ENCODE measurements at regions not wholly inside any gene's neighbourhood (a gene's known extent, or its start where the extent isn't known, plus 50 kb on each side); places are given as distances from the start of the nearest gene placed in this dataset.
"Not testable (repeated sequence)": the region's sequence is repeated elsewhere in the genome, so short reads cannot be mapped to it uniquely, and the experiment has no call there.

- no peak for DNase-seq
- intact Hi-C loops (cut with micrococcal nuclease; ENCODE audit: unreplicated experiment) = no loop called here
- no peak for TF ChIP-seq CTCF (IDR thresholded peaks at IDR 0.05; ENCODE audit: unreplicated experiment)
- Mint-ChIP-seq H3K36me3 (ENCODE audit: insufficient read depth, unreplicated experiment) (no peaks in the 10 kb centered on the region), H3K4me3 (ENCODE audit: low read depth, unreplicated experiment) (no peak overlapping the region), H3K27ac (ENCODE audit: unreplicated experiment) (no peak overlapping the region), H3K9me3 (ENCODE audit: low read depth, unreplicated experiment) (peaks cover 6% of the 10 kb centered on the region), H3K27me3 (ENCODE audit: unreplicated experiment) (peaks cover 15% of the 10 kb centered on the region), H3K4me1 (ENCODE audit: low read depth, unreplicated experiment) (no peaks in the 10 kb centered on the region)
- CTCF ChIA-PET = no interaction called here
- BruUV-seq (replicated peaks) = no TSS peak
These were observed 110.4 kb upstream of the RORA start for GRCh38 chr15:61339516-61339915.

- BruUV-seq (replicated peaks) = no TSS peak
- Mint-ChIP-seq H3K4me1 (ENCODE audit: low read depth, unreplicated experiment) (no peaks in the 10 kb centered on the region), H3K27me3 (ENCODE audit: unreplicated experiment) (peaks cover 10% of the 10 kb centered on the region), H3K36me3 (ENCODE audit: insufficient read depth, unreplicated experiment) (no peaks in the 10 kb centered on the region), H3K9me3 (ENCODE audit: low read depth, unreplicated experiment) (peaks cover 6% of the 10 kb centered on the region), H3K27ac (ENCODE audit: unreplicated experiment) (no peak overlapping the region), H3K4me3 (ENCODE audit: low read depth, unreplicated experiment) (no peak overlapping the region)
- TF ChIP-seq CTCF (IDR thresholded peaks at IDR 0.05; ENCODE audit: unreplicated experiment) = no peak
- no peak for DNase-seq
- intact Hi-C loops (cut with micrococcal nuclease; ENCODE audit: unreplicated experiment) = no loop called here
- CTCF ChIA-PET = no interaction called here
These were observed 108.4 kb upstream of the RORA start for GRCh38 chr15:61337541-61337940.

GRCh38 chr15:61336026-61336638, 107.0 kb upstream of the RORA start:
- no peaks in the 10 kb centered on the region for H3K36me3 Mint-ChIP-seq (ENCODE audit: insufficient read depth, unreplicated experiment)

GRCh38 chr15:61334714-61335113, 105.6 kb upstream of the RORA start:
- H3K4me1 Mint-ChIP-seq (ENCODE audit: low read depth, unreplicated experiment); intact Hi-C loops (cut with micrococcal nuclease; ENCODE audit: unreplicated experiment); BruUV-seq (replicated peaks); H3K9me3 Mint-ChIP-seq (ENCODE audit: low read depth, unreplicated experiment); H3K27me3 Mint-ChIP-seq (ENCODE audit: unreplicated experiment); DNase-seq; H3K4me3 Mint-ChIP-seq (ENCODE audit: low read depth, unreplicated experiment); CTCF ChIA-PET; H3K36me3 Mint-ChIP-seq (ENCODE audit: insufficient read depth, unreplicated experiment); H3K27ac Mint-ChIP-seq (ENCODE audit: unreplicated experiment): not testable (repeated sequence)

More at GRCh38 chr15:61336026-61336638, 107.0 kb upstream of the RORA start:
- no peaks in the 10 kb centered on the region for H3K27me3 Mint-ChIP-seq (ENCODE audit: unreplicated experiment)
- no peak overlapping the region for H3K27ac Mint-ChIP-seq (ENCODE audit: unreplicated experiment)
- DNase-seq = no peak
- no peaks in the 10 kb centered on the region for H3K9me3 Mint-ChIP-seq (ENCODE audit: low read depth, unreplicated experiment)
- CTCF ChIA-PET = interaction anchor here (0.6 kb wide), 1 partner anchor 35 kb away, joined by 3 read pairs; no protein-coding TSS in a partner anchor
- no peaks in the 10 kb centered on the region for H3K4me1 Mint-ChIP-seq (ENCODE audit: low read depth, unreplicated experiment)
- intact Hi-C loops (cut with micrococcal nuclease; ENCODE audit: unreplicated experiment) = no loop called here
- no TSS peak for BruUV-seq (replicated peaks)
- no peak overlapping the region for H3K4me3 Mint-ChIP-seq (ENCODE audit: low read depth, unreplicated experiment)
- TF ChIP-seq CTCF (IDR thresholded peaks at IDR 0.05; ENCODE audit: unreplicated experiment) = no peak

GRCh38 chr15:61331019-61331418, 101.9 kb upstream of the RORA start:
- no peaks in the 10 kb centered on the region for H3K27me3 Mint-ChIP-seq (ENCODE audit: unreplicated experiment)
- H3K4me1 Mint-ChIP-seq (ENCODE audit: low read depth, unreplicated experiment) = no peaks in the 10 kb centered on the region
- no peak overlapping the region for H3K27ac Mint-ChIP-seq (ENCODE audit: unreplicated experiment)
- CTCF ChIA-PET = no interaction called here
- no peaks in the 10 kb centered on the region for H3K9me3 Mint-ChIP-seq (ENCODE audit: low read depth, unreplicated experiment)
- no peak for TF ChIP-seq CTCF (IDR thresholded peaks at IDR 0.05; ENCODE audit: unreplicated experiment)
- no peak overlapping the region for H3K4me3 Mint-ChIP-seq (ENCODE audit: low read depth, unreplicated experiment)
- no peak for DNase-seq
- H3K36me3 Mint-ChIP-seq (ENCODE audit: insufficient read depth, unreplicated experiment) = no peaks in the 10 kb centered on the region
- no TSS peak for BruUV-seq (replicated peaks)
- intact Hi-C loops (cut with micrococcal nuclease; ENCODE audit: unreplicated experiment) = no loop called here

All from Calu3 (cell line).